Effector memory CD4-positive, alpha-beta T cell (primary cell): ENCODE measurements at regions not wholly inside any gene's neighbourhood (a gene's known extent, or its start where the extent isn't known, plus 50 kb on each side); places are given as distances from the start of the nearest gene placed in this dataset.

ENCODE experiments used
- DNase-seq, 3 donors: peaks; one replicate each; pipeline ENCODE4 v3.0.0-alpha.2; 2020
- H3K27ac ChIP-seq: 2 replicates; pipeline ENCODE4 v1.7.0; 2013; ENCODE audit warnings: mild to moderate bottlenecking, low read length, moderate library complexity; ENCODE audit not compliant: insufficient read depth, poor library complexity, severe bottlenecking
- H3K27me3 ChIP-seq: replicated peaks from 2 replicates; pipeline ENCODE4 v1.7.0; 2013; ENCODE audit warnings: mild to moderate bottlenecking, low read length; ENCODE audit not compliant: insufficient read depth, control insufficient read depth, poor library complexity, severe bottlenecking
- H3K36me3 ChIP-seq: 2 replicates; pipeline ENCODE4 v1.7.0; 2013; ENCODE audit warnings: mild to moderate bottlenecking, low read length, moderate library complexity; ENCODE audit not compliant: control insufficient read depth, insufficient read depth
- H3K4me1 ChIP-seq: 2 replicates; pipeline ENCODE4 v1.7.0; 2013; ENCODE audit warnings: low read length, mild to moderate bottlenecking; ENCODE audit not compliant: control insufficient read depth, insufficient read depth, poor library complexity, severe bottlenecking
- H3K4me3 ChIP-seq: 2 replicates; pipeline ENCODE4 v1.7.0; 2013; ENCODE audit warnings: low read length, low read depth, mild to moderate bottlenecking; ENCODE audit not compliant: insufficient read depth, poor library complexity, severe bottlenecking
- H3K9me3 ChIP-seq: 2 replicates; pipeline ENCODE4 v1.7.0; 2013; ENCODE audit warnings: mild to moderate bottlenecking, low read length, moderate library complexity; ENCODE audit not compliant: control insufficient read depth

DNA sequence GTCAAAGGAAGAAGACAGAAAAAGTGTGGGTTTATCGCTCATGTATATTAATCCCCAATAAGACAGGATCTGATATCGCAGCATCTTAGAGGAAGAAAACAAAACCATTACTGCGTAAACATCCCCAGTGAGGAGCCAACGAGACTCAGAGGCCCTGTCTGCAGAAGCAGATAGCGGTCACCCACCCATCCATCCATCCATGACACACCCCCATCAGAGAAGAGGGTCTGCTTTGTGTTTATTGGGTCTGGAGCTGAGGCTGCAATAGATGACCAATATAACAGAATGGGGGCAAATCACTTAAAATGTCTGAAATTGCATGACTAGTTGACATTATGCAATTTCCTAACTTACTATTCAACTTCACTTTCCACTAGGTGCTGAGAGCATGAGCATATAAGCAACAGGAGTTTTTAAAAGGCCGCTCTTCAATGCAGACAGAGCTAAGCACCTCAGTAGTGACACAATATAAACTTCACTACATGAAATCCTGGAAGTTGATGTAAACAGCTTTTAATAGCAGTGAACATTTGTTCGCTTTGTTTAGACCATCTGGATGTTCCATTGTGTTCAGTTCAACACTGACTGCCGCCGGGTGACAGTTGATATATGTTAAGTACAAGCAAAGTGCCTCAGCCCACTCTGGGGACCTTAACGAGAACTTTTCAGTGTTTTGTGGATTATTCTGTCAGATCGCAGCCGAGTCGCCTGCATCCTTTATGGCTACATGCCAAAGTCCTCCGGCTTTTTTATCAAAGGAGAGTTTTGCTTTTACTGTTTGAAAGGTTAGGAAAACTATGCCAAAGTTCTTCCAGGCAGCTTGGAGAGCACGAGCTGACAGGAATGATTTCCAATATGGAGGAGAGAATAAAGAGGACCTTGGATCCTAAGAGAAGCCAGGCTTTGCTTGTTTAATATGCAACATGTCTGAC lies 167.5 kb downstream of the ZNF281 start:
- Histone ChIP-seq H3K27me3 (no peaks in the 10 kb centered on the region), H3K4me3 (no peak overlapping the region), H3K27ac (no peak overlapping the region), H3K4me1 (peaks cover 4% of the 10 kb centered on the region), H3K9me3 (no peaks in the 10 kb centered on the region), H3K36me3 (no peaks in the 10 kb centered on the region)
- DNase-seq: no peak

DNA sequence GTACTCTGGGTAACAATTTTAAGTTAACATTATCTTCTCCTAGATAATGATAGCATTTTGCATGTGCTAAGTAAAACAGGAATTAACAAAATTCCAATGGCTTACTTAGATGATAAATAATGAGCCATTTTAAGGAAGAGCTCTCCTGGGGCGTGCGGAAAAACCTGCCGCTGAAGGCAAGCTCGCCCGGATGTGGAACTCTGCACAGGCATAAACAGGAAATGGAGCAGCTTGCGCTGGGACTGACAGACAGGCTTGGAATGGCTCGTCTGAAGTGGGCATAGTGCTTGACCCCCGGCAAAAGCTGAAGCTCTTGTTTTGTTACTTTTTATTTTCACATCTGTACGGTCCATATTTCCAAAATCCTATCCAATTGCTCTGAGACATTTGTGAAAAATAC lies 169.2 kb downstream of the ZNF281 start:
- no peak for DNase-seq
- Histone ChIP-seq H3K9me3 (no peaks in the 10 kb centered on the region), H3K27me3 (no peaks in the 10 kb centered on the region), H3K27ac (no peak overlapping the region), H3K4me3 (no peak overlapping the region), H3K4me1 (peaks cover 4% of the 10 kb centered on the region), H3K36me3 (no peaks in the 10 kb centered on the region)

GRCh38 chr1:200238311-200238710 lies 171.5 kb downstream of the ZNF281 start:
- no peaks in the 10 kb centered on the region for H3K27me3 ChIP-seq
- no peak overlapping the region for H3K27ac ChIP-seq
- peaks cover 4% of the 10 kb centered on the region for H3K4me1 ChIP-seq
- H3K36me3 ChIP-seq: no peaks in the 10 kb centered on the region
- H3K4me3 ChIP-seq: no peak overlapping the region
- no peaks in the 10 kb centered on the region for H3K9me3 ChIP-seq
- no peak for DNase-seq

- Histone ChIP-seq H3K27ac (no peak overlapping the region), H3K9me3 (no peaks in the 10 kb centered on the region), H3K4me1 (peaks cover 4% of the 10 kb centered on the region), H3K36me3 (no peaks in the 10 kb centered on the region), H3K27me3 (no peaks in the 10 kb centered on the region), H3K4me3 (no peak overlapping the region)
- DNase-seq: no peak
Measured at GRCh38 chr1:200237066-200237465, 172.8 kb downstream of the ZNF281 start.

DNA sequence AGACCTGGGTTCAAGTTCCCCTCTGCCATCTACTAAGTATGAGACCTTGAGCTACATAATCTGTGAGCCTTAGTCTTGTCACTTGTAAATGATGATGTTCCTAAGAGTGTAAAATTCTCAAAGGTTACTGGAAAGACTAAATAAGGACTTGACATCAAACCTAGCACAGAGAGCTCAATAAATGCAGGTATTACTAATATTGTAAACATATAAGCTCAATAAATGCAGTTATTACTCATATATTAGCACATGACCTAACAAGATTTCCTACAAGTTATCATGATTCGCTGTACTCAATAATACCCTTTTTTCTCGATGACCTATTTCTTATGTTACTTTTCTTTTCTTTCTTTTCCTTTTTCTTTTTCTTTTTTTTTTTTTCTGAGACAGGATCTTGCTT lies 174.9 kb downstream of the ZNF281 start:
- Histone ChIP-seq H3K27me3 (no peaks in the 10 kb centered on the region), H3K27ac (no peak overlapping the region), H3K9me3 (no peaks in the 10 kb centered on the region), H3K36me3 (no peaks in the 10 kb centered on the region), H3K4me1 (no peaks in the 10 kb centered on the region), H3K4me3 (no peak overlapping the region)
- DNase-seq: no peak

DNA sequence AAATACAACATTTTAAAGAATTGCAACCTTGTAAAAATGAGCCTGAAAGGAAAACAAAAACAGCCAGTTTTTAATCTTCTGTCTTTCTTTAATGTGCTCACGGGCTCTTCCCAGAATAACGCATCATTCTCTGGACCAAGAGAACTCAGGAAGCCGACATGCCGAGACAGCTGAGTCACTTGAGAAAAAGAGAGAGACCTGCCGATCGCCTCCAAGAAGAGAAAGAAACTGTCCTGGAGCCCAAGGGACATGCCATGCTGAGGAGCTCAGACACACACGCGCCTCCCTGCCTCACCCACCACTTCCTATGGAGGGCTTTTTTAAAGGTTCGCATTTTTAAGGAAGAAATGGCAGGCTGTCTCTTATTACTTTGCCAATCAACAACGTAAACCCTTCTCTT lies 176.4 kb downstream of the ZNF281 start:
- no peak overlapping the region for H3K4me3 ChIP-seq
- H3K27ac ChIP-seq: no peak overlapping the region
- no peaks in the 10 kb centered on the region for H3K27me3 ChIP-seq
- no peaks in the 10 kb centered on the region for H3K36me3 ChIP-seq
- H3K9me3 ChIP-seq: no peaks in the 10 kb centered on the region
- H3K4me1 ChIP-seq: no peaks in the 10 kb centered on the region
- DNase-seq: no peak

- no peak for DNase-seq
- Histone ChIP-seq H3K4me3 (no peak overlapping the region), H3K4me1 (no peaks in the 10 kb centered on the region), H3K27me3 (no peaks in the 10 kb centered on the region), H3K27ac (no peak overlapping the region), H3K36me3 (no peaks in the 10 kb centered on the region), H3K9me3 (no peaks in the 10 kb centered on the region)
Measured at GRCh38 chr1:200231787-200232231, 178.0 kb downstream of the ZNF281 start.

- DNase-seq: no peak
- Histone ChIP-seq H3K4me1 (peaks cover 7% of the 10 kb centered on the region), H3K36me3 (no peaks in the 10 kb centered on the region), H3K9me3 (no peaks in the 10 kb centered on the region), H3K4me3 (no peak overlapping the region), H3K27ac (no peak overlapping the region), H3K27me3 (no peaks in the 10 kb centered on the region)
Measured at GRCh38 chr1:200230671-200231070, 179.2 kb downstream of the ZNF281 start.

DNA sequence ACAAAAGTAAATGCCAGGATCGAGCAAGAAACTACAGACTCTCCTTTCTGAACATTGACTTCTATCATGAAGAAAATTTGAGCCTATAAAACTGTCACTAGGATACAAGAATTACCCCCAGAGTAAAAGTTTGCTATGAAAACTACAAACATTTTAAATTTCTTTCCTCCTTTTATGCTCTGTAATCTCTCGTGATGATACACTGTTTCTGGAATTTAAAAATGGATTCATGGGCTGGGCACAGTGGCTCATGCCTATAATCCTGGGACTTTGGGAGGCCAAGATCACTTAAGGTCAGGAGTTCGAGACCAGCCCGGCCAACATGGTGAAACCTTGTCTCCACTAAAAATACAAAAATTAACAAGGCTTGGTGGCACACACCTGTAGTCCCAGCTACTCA lies 181.3 kb downstream of the ZNF281 start:
- Histone ChIP-seq H3K4me1 (peaks cover 7% of the 10 kb centered on the region), H3K4me3 (no peak overlapping the region), H3K36me3 (no peaks in the 10 kb centered on the region), H3K9me3 (no peaks in the 10 kb centered on the region), H3K27me3 (no peaks in the 10 kb centered on the region), H3K27ac (no peak overlapping the region)
- DNase-seq: no peak

GRCh38 chr1:200228081-200228480 lies 181.8 kb downstream of the ZNF281 start:
- Histone ChIP-seq H3K27me3 (no peaks in the 10 kb centered on the region), H3K4me1 (peaks cover 7% of the 10 kb centered on the region), H3K4me3 (no peak overlapping the region), H3K36me3 (no peaks in the 10 kb centered on the region), H3K9me3 (no peaks in the 10 kb centered on the region), H3K27ac (no peak overlapping the region)
- no peak for DNase-seq
